IMR-90 (cell line): ENCODE measurements at regions not wholly inside any gene's neighbourhood (a gene's known extent, or its start where the extent isn't known, plus 50 kb on each side); places are given as distances from the start of the nearest gene placed in this dataset.

Source experiments
- ATAC-seq: fragments of 200-7000 bp; cut with Tn5 transposase; 2 replicates; pipeline ENCODE4 v1.9.1; 2020; ENCODE audit warnings: low read depth, mild to moderate bottlenecking, moderate library complexity
- BruUV-seq: library from RNA; stranded (reverse); fragments of 400-500 nt; replicated peaks from 2 replicates; lab custom pipeline; 2021; lab: Mats Ljungman, UMichigan
- CTCF ChIA-PET: fragments of 300-600 bp; formaldehyde crosslinking; extraction: SDS; loops from one replicate; lab custom pipeline; 2021; ENCODE audit warnings: antibody characterized with exemption; lab: Yijun Ruan, JAX
- POLR2A ChIA-PET: fragments of 300-600 bp; sonication (Branson Sonifier 250); formaldehyde crosslinking; loops from one replicate; lab custom pipeline; 2022; ENCODE audit warnings: antibody characterized with exemption; ENCODE audit not compliant: unreplicated experiment; lab: Charles Lee
- DNase-seq: peaks from one replicate; pipeline ENCODE4 v3.0.0; 2013
- H2AFZ ChIP-seq: replicated peaks from 2 replicates; pipeline ENCODE3; 2013; ENCODE audit warnings: low read length, mild to moderate bottlenecking; ENCODE audit not compliant: poor library complexity
- H2AK5ac ChIP-seq: 2 replicates; pipeline ENCODE4 v1.6.1; 2013; ENCODE audit warnings: low read depth, low read length, inconsistent platforms
- H2AK9ac ChIP-seq: replicated peaks from 2 replicates; pipeline ENCODE3; 2013; ENCODE audit warnings: mild to moderate bottlenecking, low read depth, low read length, moderate library complexity; ENCODE audit not compliant: poor library complexity
- H2BK120ac ChIP-seq: 2 replicates; pipeline ENCODE4 v1.6.1; 2013; ENCODE audit warnings: low read depth, low read length, inconsistent platforms
- H2BK15ac ChIP-seq: 3 replicates; pipeline ENCODE4 v1.6.1; 2013; ENCODE audit warnings: low read depth, low read length, inconsistent platforms
- H2BK20ac ChIP-seq: 2 replicates; pipeline ENCODE4 v1.6.1; 2013; ENCODE audit warnings: low read depth, mild to moderate bottlenecking, inconsistent platforms, low read length, moderate library complexity
- H2BK5ac ChIP-seq: 2 replicates; pipeline ENCODE4 v1.6.1; 2013; ENCODE audit warnings: mild to moderate bottlenecking, low read depth, low read length, inconsistent platforms; ENCODE audit not compliant: poor library complexity, severe bottlenecking
- H3K14ac ChIP-seq: replicated peaks from 2 replicates; pipeline ENCODE4 v1.6.1; 2013; ENCODE audit warnings: low read depth, low read length, inconsistent platforms
- H3K18ac ChIP-seq: 2 replicates; pipeline ENCODE4 v1.6.1; 2013; ENCODE audit warnings: low read depth, low read length, control low read depth
- H3K23ac ChIP-seq: 2 replicates; pipeline ENCODE4 v1.6.1; 2013; ENCODE audit warnings: low read depth, low read length, inconsistent platforms
- H3K27ac ChIP-seq: 2 replicates; pipeline ENCODE4 v1.5.1; 2013; ENCODE audit warnings: mild to moderate bottlenecking, control low read depth, low read length; ENCODE audit not compliant: insufficient read depth
- H3K27me3 ChIP-seq: 2 replicates; pipeline ENCODE4 v1.6.1; 2013; ENCODE audit warnings: low read length; ENCODE audit not compliant: control insufficient read depth, insufficient read depth
- H3K36me3 ChIP-seq: 2 replicates; pipeline ENCODE4 v1.6.1; 2013; ENCODE audit warnings: low read length, mixed read lengths; ENCODE audit not compliant: control insufficient read depth, insufficient read depth
- H3K4ac ChIP-seq: 2 replicates; pipeline ENCODE4 v1.6.1; 2013; ENCODE audit warnings: low read depth, low read length, inconsistent platforms
- H3K4me1 ChIP-seq: 2 replicates; pipeline ENCODE4 v1.6.1; 2013; ENCODE audit warnings: low read length, mixed read lengths; ENCODE audit not compliant: control insufficient read depth, insufficient read depth
- H3K4me2 ChIP-seq: 2 replicates; pipeline ENCODE4 v1.6.1; 2013; ENCODE audit warnings: low read depth, mild to moderate bottlenecking, control low read depth, low read length, moderate library complexity
- H3K4me3 ChIP-seq: 2 replicates; pipeline ENCODE4 v1.5.1; 2013; ENCODE audit warnings: low read depth, mild to moderate bottlenecking, control low read depth, low read length, moderate library complexity; ENCODE audit not compliant: insufficient read depth
- H3K56ac ChIP-seq: 2 replicates; pipeline ENCODE4 v1.6.1; 2013; ENCODE audit warnings: low read length, inconsistent platforms; ENCODE audit not compliant: insufficient read depth; ENCODE audit errors: extremely low read depth
- H3K79me1 ChIP-seq, 2 experiments: 2 replicates each; pipeline ENCODE4 v1.6.1; 2013; ENCODE audit warnings: low read length in 2 of 2, inconsistent platforms in 1 of 2, low read depth in 1 of 2
- H3K9ac ChIP-seq: 2 replicates; pipeline ENCODE4 v1.6.1; 2013; ENCODE audit warnings: low read depth, low read length, control low read depth
- H3K9me1 ChIP-seq: 2 replicates; pipeline ENCODE4 v1.6.1; 2013; ENCODE audit warnings: low read length, inconsistent platforms; ENCODE audit not compliant: insufficient read depth
- H3K9me3 ChIP-seq: 2 replicates; pipeline ENCODE4 v1.6.1; 2013; ENCODE audit warnings: low read length; ENCODE audit not compliant: control insufficient read depth, insufficient read depth
- H4K20me1 ChIP-seq: 2 replicates; pipeline ENCODE4 v1.6.1; 2013; ENCODE audit warnings: low read length, inconsistent platforms; ENCODE audit not compliant: insufficient read depth
- H4K5ac ChIP-seq: 2 replicates; pipeline ENCODE4 v1.6.1; 2013; ENCODE audit warnings: mild to moderate bottlenecking, low read depth, low read length, control low read depth
- H4K8ac ChIP-seq, 2 experiments: 2 replicates each; pipeline ENCODE4 v1.6.1; 2013; ENCODE audit warnings: low read depth in 2 of 2, low read length in 2 of 2, control low read depth in 1 of 2, inconsistent platforms in 1 of 2
- H4K91ac ChIP-seq: 2 replicates; pipeline ENCODE4 v1.6.1; 2013; ENCODE audit warnings: low read depth, low read length, inconsistent platforms; ENCODE audit not compliant: insufficient read depth
- BHLHE40 ChIP-seq: fragments of 150-350 bp; IDR thresholded peaks from 2 replicates; pipeline ENCODE4 v1.6.1; 2016; ENCODE audit warnings: mild to moderate bottlenecking, low read depth, low read length
- CEBPB ChIP-seq: IDR thresholded peaks from 2 replicates; pipeline ENCODE4 v1.6.1; 2012; ENCODE audit warnings: low read depth, low read length, improper control_type of control experiment
- CHD1 ChIP-seq: IDR thresholded peaks from 2 replicates; pipeline ENCODE4 v1.6.1; 2012; ENCODE audit warnings: low read depth, low read length, improper control_type of control experiment
- CTCF ChIP-seq: conservative IDR thresholded peaks from 2 replicates; pipeline ENCODE4 v1.5.1; 2012; ENCODE audit warnings: mild to moderate bottlenecking, low read depth, low read length, improper control_type of control experiment
- ELK1 ChIP-seq: fragments of 150-350 bp; IDR thresholded peaks from 2 replicates; pipeline ENCODE4 v1.6.1; 2016; ENCODE audit warnings: low read depth, mild to moderate bottlenecking, low read length, moderate library complexity, borderline replicate concordance
- FOS ChIP-seq: fragments of 150-350 bp; IDR thresholded peaks from 2 replicates; pipeline ENCODE4 v1.6.1; 2016; ENCODE audit warnings: low read depth, low read length
- MAFK ChIP-seq: IDR thresholded peaks from 2 replicates; pipeline ENCODE4 v1.6.1; 2012; ENCODE audit warnings: low read depth, low read length, improper control_type of control experiment
- MAZ ChIP-seq: IDR thresholded peaks from 2 replicates; pipeline ENCODE4 v1.6.1; 2012; ENCODE audit warnings: low read depth, mild to moderate bottlenecking, low read length, improper control_type of control experiment, moderate library complexity, borderline replicate concordance
- MXI1 ChIP-seq: IDR thresholded peaks from 2 replicates; pipeline ENCODE4 v1.6.1; 2012; ENCODE audit warnings: low read depth, mild to moderate bottlenecking, low read length, moderate library complexity, borderline replicate concordance
- NFE2L2 ChIP-seq: fragments of 150-350 bp; IDR thresholded peaks from 2 replicates; pipeline ENCODE4 v1.6.1; 2016; ENCODE audit warnings: low read depth, mild to moderate bottlenecking, low read length
- POLR2A ChIP-seq: IDR thresholded peaks from 2 replicates; pipeline ENCODE4 v1.6.1; 2012; ENCODE audit warnings: mild to moderate bottlenecking, low read depth, low read length
- RAD21 ChIP-seq: IDR thresholded peaks from 2 replicates; pipeline ENCODE4 v1.6.1; 2012; ENCODE audit warnings: low read length, improper control_type of control experiment
- RCOR1 ChIP-seq: IDR thresholded peaks from 2 replicates; pipeline ENCODE4 v1.6.1; 2012; ENCODE audit warnings: mild to moderate bottlenecking, low read length, improper control_type of control experiment; ENCODE audit not compliant: insufficient replicate concordance
- RFX5 ChIP-seq: IDR thresholded peaks from 2 replicates; pipeline ENCODE4 v1.8.0; 2012; ENCODE audit warnings: low read depth, mild to moderate bottlenecking, low read length, moderate library complexity
- SMC3 ChIP-seq: fragments of 150-350 bp; IDR thresholded peaks from 2 replicates; pipeline ENCODE4 v1.6.1; 2016; ENCODE audit warnings: low read depth, mild to moderate bottlenecking, antibody characterized with exemption, low read length, moderate library complexity
- WGBS, 2 experiments: methylation state at CpG; one replicate each; pipeline versions ENCODE4 v1.1.5 to v1.1.7; 2013; ENCODE audit warnings: missing lambda C conversion rate in 2 of 2; ENCODE audit not compliant: insufficient read length in 1 of 2; ENCODE audit errors: extremely low coverage in 2 of 2; 5-methylcytosine and 5-hydroxymethylcytosine counted together
- dilution Hi-C: fragments of 300-500 bp; cut with HindIII; formaldehyde crosslinking; loops from one replicate; pipeline ENCODE4 v1.14.3; 2018; ENCODE audit warnings: low sequenced_read_pairs; ENCODE audit not compliant: unreplicated experiment
- in situ Hi-C: fragments of 300-500 bp; cut with MboI; formaldehyde crosslinking; loops from 3 replicates; pipeline ENCODE4 v1.14.3; 2019; ENCODE audit warnings: low sequenced_read_pairs, inconsistent platforms, mixed read lengths
- intact Hi-C: fragments of 100-400 bp; cut with micrococcal nuclease; formaldehyde crosslinking; loops from 2 replicates; pipeline ENCODE4 v1.10.0; 2022
- TF ChIP-seq, protein P1 (sequence below): fragments of 150-350 bp; IDR thresholded peaks from 2 replicates; pipeline ENCODE4 v1.6.1; 2017; ENCODE audit warnings: mild to moderate bottlenecking, antibody characterized with exemption, low read length, low read depth

DNA sequence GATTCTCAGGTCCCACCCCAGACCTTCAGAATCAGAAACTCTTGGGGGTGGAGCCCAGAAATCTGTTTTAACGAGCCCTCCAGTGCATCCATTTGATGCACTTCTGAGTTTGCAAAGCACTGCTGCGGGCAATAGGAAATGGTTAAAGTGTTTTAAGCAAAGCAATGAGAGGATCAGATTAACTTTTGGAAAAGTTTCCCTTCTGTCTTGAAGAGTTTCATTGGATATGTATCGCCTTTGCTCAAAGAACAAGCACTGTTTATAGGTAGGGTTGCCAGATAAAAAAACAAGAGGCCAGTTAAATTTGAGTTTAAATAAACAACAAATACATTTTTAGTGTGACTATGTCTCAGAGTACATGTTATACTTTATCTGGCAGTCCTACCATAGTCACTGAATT is 226.0 kb downstream of the BMP7 start:
- Histone ChIP-seq H3K56ac (no peak overlapping the region), H4K5ac (no peak overlapping the region), H2BK120ac (no peak overlapping the region), H2AK9ac (no peak overlapping the region), H2BK20ac (no peak overlapping the region), H3K9ac (no peak overlapping the region), H3K36me3 (no peaks in the 10 kb centered on the region), H4K91ac (no peak overlapping the region), H3K4me1 (no peaks in the 10 kb centered on the region), H2BK5ac (no peak overlapping the region), H3K9me3 (no peaks in the 10 kb centered on the region), H3K4me3 (no peak overlapping the region), H2BK15ac (no peak overlapping the region), H3K4me2 (no peak overlapping the region), H3K18ac (no peak overlapping the region), H4K8ac (no peak overlapping the region), H2AFZ (no peak overlapping the region), H3K9me1 (no peaks in the 10 kb centered on the region), H2AK5ac (no peak overlapping the region), H3K4ac (no peak overlapping the region), H3K79me1 (no peaks in the 10 kb centered on the region), H3K27ac (no peak overlapping the region), H3K27me3 (no peaks in the 10 kb centered on the region), H4K20me1 (no peaks in the 10 kb centered on the region), H3K23ac (no peak overlapping the region), H3K14ac (no peak overlapping the region)
- POLR2A ChIA-PET, result no interaction called here
- TF ChIP-seq MXI1, result no peak
- TF ChIP-seq FOS, result no peak
- TF ChIP-seq RFX5, result no peak
- TF ChIP-seq, protein P1, sequence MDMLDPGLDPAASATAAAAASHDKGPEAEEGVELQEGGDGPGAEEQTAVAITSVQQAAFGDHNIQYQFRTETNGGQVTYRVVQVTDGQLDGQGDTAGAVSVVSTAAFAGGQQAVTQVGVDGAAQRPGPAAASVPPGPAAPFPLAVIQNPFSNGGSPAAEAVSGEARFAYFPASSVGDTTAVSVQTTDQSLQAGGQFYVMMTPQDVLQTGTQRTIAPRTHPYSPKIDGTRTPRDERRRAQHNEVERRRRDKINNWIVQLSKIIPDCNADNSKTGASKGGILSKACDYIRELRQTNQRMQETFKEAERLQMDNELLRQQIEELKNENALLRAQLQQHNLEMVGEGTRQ, result no peak
- TF ChIP-seq CHD1, result no peak
- no peak for TF ChIP-seq CEBPB
- no peak for TF ChIP-seq BHLHE40
- no peak for TF ChIP-seq MAFK
- no peak for TF ChIP-seq MAZ
- TF ChIP-seq ELK1, result no peak
- TF ChIP-seq RAD21, result no peak
- TF ChIP-seq CTCF, result no peak
- TF ChIP-seq RCOR1, result no peak
- TF ChIP-seq NFE2L2, result no peak
- no peak for TF ChIP-seq SMC3
- no peak for TF ChIP-seq POLR2A
- CTCF ChIA-PET, result no interaction called here
- dilution Hi-C loops (no loop called here), intact Hi-C loops (no loop called here), in situ Hi-C loops (no loop called here)
- DNase-seq, result no peak
- no peak for ATAC-seq
- BruUV-seq, result no TSS peak
- no CpG with 5 or more reads among the region's 3 CpGs for WGBS, 2 experiments
